ENCODE measurements at regions not wholly inside any gene's neighbourhood (a gene's known extent, or its start where the extent isn't known, plus 50 kb on each side); places are given as distances from the start of the nearest gene placed in this dataset.

DNA sequence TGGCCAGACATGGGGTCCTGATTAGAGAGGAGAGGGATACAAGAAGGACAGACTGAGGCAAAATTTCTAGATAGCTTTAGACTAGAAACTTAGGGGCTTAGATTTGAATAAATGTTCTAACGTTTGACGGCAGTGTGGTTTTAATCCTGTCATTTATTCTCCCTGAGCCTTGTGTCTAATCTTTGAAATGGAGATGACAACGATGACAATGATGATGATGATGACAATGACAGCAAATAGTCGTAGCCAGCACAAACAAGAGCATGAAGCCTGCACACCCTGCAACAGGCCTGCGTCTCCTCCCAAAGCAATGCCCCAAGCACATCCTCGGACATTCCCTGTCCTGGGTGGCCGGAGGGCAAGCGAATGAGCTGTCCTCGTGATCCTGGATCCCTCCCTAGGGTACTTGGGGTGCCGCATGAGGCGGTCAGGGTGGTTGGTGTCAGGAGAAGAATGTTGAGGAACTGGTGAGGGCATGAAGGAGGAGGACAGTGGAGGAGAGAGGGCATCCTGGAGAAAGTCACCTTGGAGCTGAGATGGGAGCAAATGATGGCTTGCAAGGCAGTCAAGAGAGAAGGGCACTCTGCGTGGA, 502.1 kb upstream of the B3GAT1 start:
- TF ChIP-seq, protein P1, sequence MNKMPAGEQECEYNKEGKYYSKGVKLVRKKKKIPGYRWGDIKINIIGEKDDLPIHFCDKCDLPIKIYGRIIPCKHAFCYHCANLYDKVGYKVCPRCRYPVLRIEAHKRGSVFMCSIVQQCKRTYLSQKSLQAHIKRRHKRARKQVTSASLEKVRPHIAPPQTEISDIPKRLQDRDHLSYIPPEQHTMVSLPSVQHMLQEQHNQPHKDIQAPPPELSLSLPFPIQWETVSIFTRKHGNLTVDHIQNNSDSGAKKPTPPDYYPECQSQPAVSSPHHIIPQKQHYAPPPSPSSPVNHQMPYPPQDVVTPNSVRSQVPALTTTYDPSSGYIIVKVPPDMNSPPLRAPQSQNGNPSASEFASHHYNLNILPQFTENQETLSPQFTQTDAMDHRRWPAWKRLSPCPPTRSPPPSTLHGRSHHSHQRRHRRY (tag by site-specific recombination; IDR thresholded peaks at IDR 0.05) = no peak
- no peak for TF ChIP-seq ZNF211 (tag by site-specific recombination; IDR thresholded peaks at IDR 0.05; ENCODE audit: low read depth)
- TF ChIP-seq ZNF112 (tag by site-specific recombination; IDR thresholded peaks at IDR 0.05) = no peak
- TF ChIP-seq ZNF146 (tag by site-specific recombination; IDR thresholded peaks at IDR 0.05) = no peak
- TF ChIP-seq GFI1B (tag by site-specific recombination; IDR thresholded peaks at IDR 0.05) = no peak
- CTCF ChIA-PET = interaction anchor here (0.5 kb wide), 1 partner anchor 16 kb away, joined by 3 read pairs; no protein-coding TSS in a partner anchor
- 0 out of 2 replicates have a peak, but pooled peaks cover 2% of the 10 kb centered on the region for H3K4me1 ChIP-seq (ENCODE audit: control insufficient read depth, insufficient read depth, low read length)
- no peaks in the 10 kb centered on the region for H3K36me3 ChIP-seq (ENCODE audit: control insufficient read depth in 2 of 2, insufficient read depth in 1 of 2, low read length in 2 of 2)
- H3K27ac ChIP-seq (ENCODE audit: extremely low read depth, low read depth, low read length) = no peak overlapping the region
- H3K9me3 ChIP-seq (ENCODE audit: control insufficient read depth, insufficient read depth, low read depth, low read length) = no peaks in the 10 kb centered on the region
- no peak overlapping the region for H3K4me3 ChIP-seq (ENCODE audit: low read depth, low read length)
- POLR2A ChIA-PET = no interaction called here

DNA sequence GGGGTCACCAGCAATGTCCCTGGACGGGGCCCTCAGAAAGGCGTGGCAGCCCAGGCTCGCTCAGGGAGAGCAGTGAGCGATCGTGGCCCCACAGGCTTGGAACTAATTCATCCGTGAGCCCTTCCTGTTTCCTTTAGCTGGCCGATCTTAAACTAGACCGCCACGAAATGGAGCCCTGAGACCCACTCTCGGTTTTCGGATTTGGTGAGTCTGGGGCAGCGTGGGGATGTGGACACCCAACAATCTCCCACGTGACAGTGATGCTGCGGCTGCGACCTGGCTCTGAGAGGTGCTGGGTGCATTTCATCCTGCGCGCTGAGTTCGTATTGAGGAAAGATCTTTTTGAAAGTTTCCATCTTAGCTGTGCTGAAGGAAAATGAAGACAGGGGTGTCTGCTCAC, 501.3 kb upstream of the B3GAT1 start:
- no peaks in the 10 kb centered on the region for H3K9me3 ChIP-seq (ENCODE audit: control insufficient read depth, insufficient read depth, low read depth, low read length)
- no peak overlapping the region for H3K4me3 ChIP-seq (ENCODE audit: low read depth, low read length)
- CTCF ChIA-PET = no interaction called here
- H3K27ac ChIP-seq (ENCODE audit: extremely low read depth, low read depth, low read length) = no peak overlapping the region
- 0 out of 2 replicates have a peak, but pooled peaks cover 2% of the 10 kb centered on the region for H3K4me1 ChIP-seq (ENCODE audit: control insufficient read depth, insufficient read depth, low read length)
- no peak for TF ChIP-seq TSHZ1 (tag by site-specific recombination; IDR thresholded peaks at IDR 0.05; ENCODE audit: borderline replicate concordance)
- no peak for TF ChIP-seq ZNF560 (tag by site-specific recombination; IDR thresholded peaks at IDR 0.05; ENCODE audit: borderline replicate concordance)
- TF ChIP-seq ZNF48 (tag by site-specific recombination; IDR thresholded peaks at IDR 0.05) = no peak
- TF ChIP-seq ZNF521 (tag by site-specific recombination; IDR thresholded peaks at IDR 0.05) = no peak
- no peak for TF ChIP-seq ZNF571 (tag by site-specific recombination; IDR thresholded peaks at IDR 0.05)
- TF ChIP-seq SP3 (tag by site-specific recombination; IDR thresholded peaks at IDR 0.05) = no peak
- TF ChIP-seq ZFP3 (tag by site-specific recombination; IDR thresholded peaks at IDR 0.05; ENCODE audit: low read depth) = no peak
- no peak for TF ChIP-seq IKZF3 (tag by site-specific recombination; IDR thresholded peaks at IDR 0.05)
- TF ChIP-seq ZNF174 (tag by site-specific recombination; IDR thresholded peaks at IDR 0.05) = no peak
- TF ChIP-seq KLF8 (tag by site-specific recombination; IDR thresholded peaks at IDR 0.05) = no peak
- TF ChIP-seq ZNF266 (tag by site-specific recombination; IDR thresholded peaks at IDR 0.05; ENCODE audit: low read depth) = no peak
- no peak for TF ChIP-seq GLI4 (tag by site-specific recombination; IDR thresholded peaks at IDR 0.05)
- TF ChIP-seq, protein P2, sequence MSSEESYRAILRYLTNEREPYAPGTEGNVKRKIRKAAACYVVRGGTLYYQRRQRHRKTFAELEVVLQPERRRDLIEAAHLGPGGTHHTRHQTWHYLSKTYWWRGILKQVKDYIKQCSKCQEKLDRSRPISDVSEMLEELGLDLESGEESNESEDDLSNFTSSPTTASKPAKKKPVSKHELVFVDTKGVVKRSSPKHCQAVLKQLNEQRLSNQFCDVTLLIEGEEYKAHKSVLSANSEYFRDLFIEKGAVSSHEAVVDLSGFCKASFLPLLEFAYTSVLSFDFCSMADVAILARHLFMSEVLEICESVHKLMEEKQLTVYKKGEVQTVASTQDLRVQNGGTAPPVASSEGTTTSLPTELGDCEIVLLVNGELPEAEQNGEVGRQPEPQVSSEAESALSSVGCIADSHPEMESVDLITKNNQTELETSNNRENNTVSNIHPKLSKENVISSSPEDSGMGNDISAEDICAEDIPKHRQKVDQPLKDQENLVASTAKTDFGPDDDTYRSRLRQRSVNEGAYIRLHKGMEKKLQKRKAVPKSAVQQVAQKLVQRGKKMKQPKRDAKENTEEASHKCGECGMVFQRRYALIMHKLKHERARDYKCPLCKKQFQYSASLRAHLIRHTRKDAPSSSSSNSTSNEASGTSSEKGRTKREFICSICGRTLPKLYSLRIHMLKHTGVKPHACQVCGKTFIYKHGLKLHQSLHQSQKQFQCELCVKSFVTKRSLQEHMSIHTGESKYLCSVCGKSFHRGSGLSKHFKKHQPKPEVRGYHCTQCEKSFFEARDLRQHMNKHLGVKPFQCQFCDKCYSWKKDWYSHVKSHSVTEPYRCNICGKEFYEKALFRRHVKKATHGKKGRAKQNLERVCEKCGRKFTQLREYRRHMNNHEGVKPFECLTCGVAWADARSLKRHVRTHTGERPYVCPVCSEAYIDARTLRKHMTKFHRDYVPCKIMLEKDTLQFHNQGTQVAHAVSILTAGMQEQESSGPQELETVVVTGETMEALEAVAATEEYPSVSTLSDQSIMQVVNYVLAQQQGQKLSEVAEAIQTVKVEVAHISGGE (tag by site-specific recombination; conservative IDR thresholded peaks at IDR 0.05; ENCODE audit: low read depth) = no peak
- no peak for TF ChIP-seq ZNF624 (tag by site-specific recombination; IDR thresholded peaks at IDR 0.05)
- TF ChIP-seq ZNF239 (tag by site-specific recombination; IDR thresholded peaks at IDR 0.05) = no peak
- POLR2A ChIA-PET = no interaction called here
- H3K36me3 ChIP-seq (ENCODE audit: control insufficient read depth in 2 of 2, insufficient read depth in 1 of 2, low read length in 2 of 2) = no peaks in the 10 kb centered on the region

All from HEK293 (cell line).